Nucleus accumbens (tissue), 56 donors: ENCODE measurements at regions not wholly inside any gene's neighbourhood (a gene's known extent, or its start where the extent isn't known, plus 50 kb on each side); places are given as distances from the start of the nearest gene placed in this dataset.
"Not testable (repeated sequence)": the region's sequence is repeated elsewhere in the genome, so short reads cannot be mapped to it uniquely, and the experiment has no call there.

ENCODE experiments used
- DNase-seq, 56 donors: peaks; one replicate each; lab custom pipeline; 2025; lab: John Stamatoyannopoulos, UW

DNA sequence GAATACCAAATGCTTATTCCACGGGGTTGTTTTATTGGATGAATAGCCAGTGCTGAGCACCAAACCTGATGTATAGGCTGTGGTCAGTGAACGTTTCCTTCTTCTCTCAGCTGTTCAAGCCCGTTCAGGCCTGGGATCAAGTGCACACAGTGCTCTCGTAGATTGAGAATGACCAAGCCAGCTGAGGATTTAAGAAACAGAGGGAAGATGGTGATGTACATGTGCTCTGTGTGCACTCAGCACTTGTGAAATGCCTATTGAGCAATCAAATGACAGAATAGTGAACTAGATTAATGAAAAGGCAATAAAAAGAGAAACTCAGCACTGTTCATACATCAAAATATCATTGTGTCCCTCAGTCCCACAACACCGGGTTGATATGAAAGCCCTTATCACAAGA lies 302.5 kb downstream of the BMPER start:
- DNase-seq: no peak

DNA sequence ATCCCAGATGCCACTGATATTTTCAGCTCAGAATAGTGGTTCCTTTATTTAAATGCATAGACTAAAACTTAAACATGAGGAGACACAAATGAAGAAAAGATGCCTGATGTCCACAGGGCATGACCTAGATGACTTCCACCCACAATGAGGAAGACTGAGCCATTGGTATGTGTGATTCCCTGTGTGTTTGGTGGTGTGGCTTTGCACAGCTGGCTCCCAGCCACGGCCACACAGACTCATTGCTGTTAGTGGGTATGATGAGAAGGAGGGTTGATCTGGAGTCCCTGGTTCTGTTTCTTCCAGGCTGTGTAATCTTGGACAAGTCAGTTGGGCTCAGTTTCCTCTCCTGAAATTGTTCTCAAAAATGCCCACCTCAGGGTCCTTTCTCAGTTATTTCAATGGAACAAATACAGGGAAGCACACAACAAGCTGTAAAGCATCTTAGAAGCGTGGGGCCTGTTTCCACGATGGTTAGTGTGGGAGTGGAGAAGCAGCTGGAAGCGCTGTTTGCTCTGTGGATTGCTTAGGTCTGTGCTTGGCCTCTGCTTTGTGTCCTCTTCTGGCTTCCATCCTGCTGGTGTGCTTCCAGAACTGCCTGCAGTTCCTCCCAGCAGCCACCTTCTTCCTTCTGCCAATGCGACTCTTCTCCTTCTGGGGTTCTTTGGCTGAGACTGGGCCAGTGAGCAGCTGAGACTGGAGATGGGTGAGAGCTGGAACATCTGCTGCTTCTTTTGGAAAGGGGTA lies 303.7 kb downstream of the BMPER start:
- no peak for DNase-seq

DNA sequence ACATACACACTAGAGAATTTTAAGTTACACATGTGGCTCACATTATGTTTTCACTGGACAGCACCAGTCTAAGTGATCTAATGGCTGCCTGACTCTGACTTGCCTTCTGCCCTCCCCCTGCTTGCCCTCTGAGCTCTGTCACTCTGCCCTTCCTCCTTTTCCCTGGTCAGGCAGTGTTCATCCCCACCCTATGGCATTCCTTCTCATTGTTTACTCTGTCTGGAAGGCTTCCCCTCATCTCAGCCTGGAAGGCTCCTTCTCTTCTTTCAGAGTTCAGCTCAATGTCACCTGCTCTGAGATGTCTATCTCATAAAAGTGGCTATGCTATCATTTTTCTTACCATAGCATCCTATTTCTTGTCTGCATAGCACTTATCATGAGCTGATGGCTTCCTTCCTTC lies 305.7 kb downstream of the BMPER start:
- no peak for DNase-seq

DNA sequence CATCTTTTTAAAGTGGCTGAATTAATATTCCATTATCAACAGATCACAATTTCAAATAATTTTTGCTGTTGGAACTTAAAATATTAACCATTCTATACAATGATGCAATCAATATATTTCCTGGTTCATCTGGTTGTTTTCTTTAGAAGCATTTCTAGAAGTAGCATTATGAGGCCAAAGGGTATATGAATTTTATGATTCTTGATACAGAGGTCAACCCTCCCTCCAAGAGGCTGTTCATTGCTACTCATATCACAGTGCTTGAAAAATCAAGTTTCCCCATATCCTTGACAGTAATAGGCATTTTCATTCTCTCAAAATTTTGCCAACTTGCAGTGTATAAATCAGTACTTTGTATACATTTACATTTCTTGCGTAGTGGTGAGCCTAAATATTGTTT lies 312.6 kb downstream of the BMPER start:
- no peak for DNase-seq

DNA sequence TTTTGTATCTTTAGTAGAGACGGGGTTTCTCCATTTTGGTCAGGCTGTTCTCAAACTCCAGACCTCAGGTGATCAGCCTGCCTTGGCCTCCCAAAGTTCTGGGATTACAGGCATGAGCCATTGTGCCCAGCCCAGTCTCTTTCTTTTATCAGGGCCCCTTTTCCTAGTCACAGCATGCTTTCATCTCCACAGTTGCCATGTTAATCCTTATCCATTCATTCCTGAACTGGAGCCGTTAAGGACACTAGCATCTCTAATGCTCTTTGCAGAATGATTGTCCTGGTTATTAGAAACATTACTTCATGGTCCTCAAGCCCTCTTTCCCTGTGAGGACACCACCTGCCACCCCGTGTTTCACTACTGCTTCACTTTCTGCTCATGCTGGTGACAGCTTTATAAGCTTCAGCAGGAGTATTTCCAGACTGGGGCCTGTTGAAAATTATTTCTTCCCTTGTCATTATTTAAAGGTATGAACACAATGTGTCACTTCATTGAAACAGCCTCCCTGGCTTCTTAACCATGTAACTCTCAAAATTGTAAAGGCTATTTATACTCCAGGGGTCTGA lies 313.9 kb downstream of the BMPER start:
- no peak for DNase-seq

DNA sequence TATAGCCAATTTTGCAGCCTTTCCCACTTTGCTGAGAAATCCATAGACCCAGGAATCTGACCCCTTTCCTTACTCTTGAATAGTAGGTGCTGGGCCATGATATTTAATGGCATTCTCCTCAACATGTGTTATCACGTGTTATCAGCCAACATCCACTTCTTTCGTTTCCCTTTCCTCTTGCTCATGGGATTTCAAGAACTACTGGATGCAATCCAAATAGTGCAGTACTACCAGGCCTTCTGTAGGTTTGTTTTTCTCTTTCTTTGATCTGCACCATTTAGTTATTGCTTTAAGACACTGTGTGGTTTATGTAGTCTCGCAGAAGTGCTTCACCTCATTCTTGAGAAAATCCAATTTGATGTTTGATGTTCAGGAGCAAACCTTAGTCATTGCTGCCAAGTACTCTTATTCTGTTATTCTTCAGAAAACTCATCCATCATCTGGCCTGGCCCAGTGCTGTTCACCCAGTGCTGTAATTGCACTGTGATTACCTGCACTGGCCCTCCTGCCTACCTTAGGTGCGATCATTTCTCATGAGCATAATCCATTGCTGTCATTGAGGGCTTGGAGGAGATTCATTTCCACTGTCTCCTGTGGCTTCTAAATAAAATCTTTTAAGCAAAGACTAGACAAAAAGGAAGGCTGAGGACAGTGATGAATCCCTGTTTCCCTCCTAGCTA lies 315.3 kb downstream of the BMPER start:
- DNase-seq: no peak

DNA sequence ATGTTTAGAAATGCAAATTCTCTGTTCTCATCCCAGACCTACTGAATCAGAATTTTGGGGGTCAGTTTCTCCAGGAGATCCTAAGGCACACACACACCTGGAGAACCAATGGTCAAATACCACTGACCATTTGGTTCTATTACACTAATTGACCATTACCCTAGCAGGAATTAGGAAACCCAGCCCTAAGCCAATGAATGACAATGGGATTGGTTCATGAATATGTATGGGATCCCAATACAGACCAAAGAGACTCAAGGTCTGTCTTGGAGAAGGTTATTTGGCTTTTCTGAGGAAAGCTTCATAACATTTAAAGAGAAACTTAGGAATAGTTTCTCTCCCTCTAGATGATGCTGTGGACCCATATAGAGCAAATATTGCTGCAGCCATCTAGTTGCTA lies 317.0 kb downstream of the BMPER start:
- no peak for DNase-seq

DNA sequence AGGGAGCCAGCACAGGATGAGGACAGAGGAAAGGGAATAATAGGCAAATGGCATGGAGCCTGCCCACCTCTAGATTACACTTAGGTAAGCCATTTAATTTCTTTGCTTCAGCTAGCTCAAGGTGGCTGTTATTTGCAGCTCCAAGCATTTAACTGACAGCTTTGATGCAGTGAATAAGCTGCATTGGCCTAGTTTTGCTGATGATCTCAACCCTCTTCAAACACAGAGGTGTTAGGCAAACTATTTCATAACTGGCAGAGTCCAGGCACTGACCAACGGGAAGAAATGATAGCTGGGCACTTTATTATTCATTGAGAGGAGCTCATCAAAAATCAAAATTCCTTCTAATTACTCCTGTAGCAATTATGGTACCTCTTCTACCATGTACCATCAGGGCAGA lies 317.4 kb downstream of the BMPER start:
- DNase-seq: no peak

DNA sequence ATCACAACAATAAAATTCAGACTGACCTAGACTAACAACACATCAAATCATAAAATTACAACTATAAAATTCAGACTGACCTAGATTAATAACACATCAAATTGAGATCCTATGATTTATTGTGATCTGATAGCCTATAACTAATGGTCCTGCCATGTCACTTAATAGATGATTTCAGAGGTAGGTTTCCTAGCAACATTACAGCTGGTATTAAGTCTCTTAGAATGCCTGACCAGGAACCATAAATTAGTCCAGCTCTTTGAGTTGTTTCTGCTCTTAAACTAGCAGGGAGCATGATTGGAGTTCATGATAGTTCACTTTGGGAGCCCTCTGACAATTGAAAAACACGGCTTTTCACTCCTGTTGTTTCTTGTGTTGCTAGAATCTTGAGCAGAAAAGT lies 318.9 kb downstream of the BMPER start:
- DNase-seq: no peak

DNA sequence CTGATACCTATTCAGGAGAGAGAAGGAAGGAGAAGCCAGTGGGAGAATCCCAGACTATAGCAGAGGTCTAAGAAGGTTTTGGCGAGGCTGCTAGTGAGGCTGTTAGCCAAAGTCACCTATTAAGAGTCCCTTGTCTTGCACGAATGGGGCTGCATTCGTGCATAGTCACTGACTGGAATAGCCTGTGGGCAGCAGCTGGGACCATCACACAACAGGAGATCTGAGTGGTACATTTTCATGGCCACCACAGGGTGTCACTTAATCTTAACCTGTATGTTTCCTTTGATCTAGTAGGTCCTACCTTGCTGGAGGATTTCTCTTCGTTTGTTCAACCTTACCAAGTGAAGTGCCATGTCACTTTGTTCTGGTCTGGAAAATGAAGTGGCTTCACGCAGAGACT lies 319.9 kb downstream of the BMPER start:
- DNase-seq: no peak

DNA sequence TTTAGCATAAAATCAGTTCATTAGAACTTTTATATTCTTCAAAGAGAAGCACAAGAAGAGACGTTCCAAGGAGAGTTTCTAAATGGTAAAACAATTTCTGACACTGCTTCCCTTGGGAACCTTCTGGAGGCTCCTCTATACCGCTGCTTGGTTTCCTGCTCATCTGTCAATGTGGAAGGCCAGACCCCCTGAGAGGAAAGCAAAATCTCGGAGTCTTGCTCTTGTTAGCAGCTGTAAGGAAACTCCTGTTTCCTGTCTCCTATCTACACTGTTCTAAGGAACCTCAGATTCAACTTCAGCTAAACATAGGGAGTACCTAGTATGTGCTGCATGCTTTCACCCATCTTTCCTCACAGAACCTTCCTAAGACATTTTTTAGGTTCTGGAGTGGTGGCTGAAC lies 322.2 kb downstream of the BMPER start:
- DNase-seq: no peak

DNA sequence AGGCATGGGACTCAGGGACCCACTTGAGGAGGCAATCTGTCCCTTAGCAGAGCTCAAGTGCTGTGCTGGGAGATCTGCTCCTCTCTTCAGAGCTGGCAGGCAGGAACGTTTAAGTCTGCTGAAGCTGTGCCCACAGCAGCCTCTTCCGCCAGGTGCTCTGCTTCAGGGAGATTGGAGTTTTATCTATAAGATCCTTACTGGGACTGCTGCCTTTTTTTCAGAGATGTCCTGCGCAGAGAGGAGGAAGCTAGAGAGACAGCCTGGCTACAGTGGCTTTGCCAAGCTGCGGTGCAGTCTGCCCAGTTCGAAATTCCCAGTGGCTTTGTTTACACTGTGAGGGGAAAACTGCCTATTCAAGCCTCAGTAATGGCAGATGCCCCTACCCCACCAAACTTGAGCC lies 329.8 kb downstream of the BMPER start:
- DNase-seq: not testable (repeated sequence)

DNA sequence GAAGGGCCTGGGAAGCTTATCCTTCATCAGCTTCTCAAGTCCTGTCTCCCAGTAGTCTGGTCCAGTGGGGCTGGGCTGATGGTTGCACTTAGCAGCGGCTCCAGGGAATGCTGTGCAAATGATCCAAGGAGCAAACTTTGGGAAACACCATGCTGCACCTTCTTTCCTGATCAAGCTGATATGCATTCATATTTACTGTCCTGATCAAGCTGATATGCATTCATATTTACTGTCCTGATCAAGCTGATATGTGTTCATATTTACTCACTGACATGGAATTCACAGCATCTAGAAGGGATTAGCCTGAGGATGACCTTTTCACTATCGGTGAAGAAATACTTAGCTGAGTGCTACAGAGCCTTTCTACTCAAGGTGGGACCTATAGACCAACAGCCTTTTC lies 330.7 kb downstream of the BMPER start:
- DNase-seq: no peak

DNA sequence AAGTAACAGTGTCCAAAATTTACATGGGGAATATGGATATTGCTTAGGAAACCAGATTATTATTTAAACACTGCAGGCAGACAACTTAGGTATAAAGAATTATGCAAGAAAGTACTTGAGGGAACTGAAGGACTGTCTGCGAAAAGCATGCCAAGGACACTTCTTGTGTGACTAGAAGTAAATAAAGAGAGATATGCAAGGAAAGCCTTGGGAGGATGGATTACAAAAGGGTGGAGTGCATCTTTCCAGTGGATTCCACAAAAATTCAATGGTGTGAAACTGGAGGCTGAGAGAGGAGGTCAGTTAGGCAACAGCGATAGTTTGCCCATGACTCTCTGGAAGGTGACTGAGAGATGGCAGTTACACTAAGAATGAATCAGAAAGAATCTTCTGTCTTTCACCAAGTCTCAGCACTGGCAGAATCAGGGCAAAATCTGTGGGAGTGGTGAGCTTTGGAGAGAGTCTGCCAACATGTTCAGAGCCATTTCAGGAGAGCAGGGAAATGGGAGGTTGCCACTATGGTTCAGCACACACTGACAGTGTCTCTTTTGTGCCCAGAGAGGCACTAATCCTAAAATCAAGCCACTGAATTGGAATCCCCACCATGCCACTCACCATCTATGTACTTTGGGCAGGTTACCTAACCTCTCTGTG lies 331.6 kb downstream of the BMPER start:
- no peak for DNase-seq

DNA sequence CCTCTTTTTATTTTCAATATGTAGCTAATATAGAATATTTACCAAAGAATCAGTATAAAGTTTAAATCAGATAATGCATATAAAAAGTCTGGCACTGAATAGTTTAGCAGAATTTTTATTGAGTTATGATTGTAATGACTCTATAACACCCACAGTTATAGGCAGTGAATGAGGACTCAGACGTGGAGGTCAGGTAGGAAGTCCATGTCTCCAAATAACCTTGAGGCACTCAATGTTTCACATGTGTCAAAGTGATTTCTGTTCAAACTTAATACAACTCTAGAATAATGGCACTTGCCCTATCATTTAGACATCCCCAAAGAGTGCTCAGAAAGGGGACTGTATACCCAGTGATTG lies 332.1 kb downstream of the BMPER start:
- no peak for DNase-seq

DNA sequence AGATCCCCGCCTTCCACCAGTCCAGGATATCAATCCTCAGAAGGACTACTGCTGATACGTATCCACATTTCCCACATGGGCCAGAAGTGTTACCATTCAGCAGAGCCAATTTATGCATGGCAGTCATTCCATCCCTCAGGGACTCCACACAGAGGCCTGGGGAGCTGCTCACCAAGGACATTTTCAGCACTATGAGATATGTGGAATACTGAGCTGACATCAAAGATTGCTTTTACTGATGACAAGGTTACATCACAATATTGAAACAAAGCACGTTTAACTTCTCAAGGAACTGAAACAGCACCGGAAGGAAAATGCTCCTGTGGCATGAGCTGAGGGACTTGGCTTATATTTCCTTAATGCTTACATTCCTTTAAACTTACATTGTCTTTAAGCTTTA lies 335.1 kb downstream of the BMPER start:
- no peak for DNase-seq

DNA sequence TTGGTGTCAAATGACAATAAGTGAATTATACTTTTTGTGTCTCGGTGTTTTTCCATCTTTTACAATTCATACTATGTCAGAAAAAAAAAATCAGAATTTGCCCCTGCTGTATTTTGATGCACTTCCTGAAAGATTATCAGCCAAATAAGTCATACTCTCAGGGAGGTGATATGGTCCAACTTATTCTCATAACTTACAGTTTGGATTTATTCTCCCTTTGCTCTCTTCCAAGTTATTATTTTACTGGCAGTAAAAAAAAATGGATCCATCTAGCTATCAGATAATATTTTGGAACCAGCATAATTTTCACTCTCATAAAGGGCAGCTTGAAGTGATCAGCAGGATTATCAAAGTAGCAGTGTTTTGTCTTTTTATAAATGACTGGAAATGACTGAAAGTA lies 337.1 kb downstream of the BMPER start:
- DNase-seq: no peak

DNA sequence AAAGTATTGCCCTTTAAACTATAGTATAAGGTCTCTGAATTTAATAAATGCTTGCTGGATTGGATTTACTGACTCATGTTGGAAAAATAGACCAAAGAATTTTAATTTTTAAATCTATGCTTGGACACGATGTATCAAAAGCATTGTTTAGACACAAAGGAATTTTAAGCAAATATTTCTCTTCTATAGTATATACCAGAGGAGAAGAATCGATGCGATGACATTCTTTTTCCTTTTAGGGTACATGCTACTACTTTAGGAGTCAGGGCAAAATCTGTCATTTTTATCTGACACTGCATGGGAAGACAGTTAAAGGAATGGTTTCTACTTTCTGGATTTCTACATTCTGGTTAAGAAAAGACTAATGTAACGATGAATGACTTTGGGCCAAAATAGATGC lies 339.9 kb downstream of the BMPER start:
- no peak for DNase-seq

DNA sequence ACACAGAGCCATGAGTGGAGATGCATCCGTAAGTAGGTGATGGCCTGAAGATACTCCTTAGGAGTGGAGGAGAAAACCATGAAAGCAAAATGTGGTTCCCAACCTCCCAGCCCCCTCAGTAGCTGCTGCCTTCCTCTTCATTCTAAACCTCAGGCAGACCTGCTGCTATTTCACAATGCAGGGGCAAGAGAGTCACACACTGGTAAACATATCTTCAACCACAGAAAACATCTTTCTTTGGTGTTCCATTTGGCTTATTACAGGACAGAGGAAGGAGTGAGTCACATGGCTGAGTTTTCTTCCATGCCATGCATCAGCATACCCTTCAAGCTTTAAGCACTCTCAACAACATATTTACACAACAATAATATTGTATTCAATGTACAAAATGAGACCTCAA lies 342.1 kb downstream of the BMPER start:
- no peak for DNase-seq

DNA sequence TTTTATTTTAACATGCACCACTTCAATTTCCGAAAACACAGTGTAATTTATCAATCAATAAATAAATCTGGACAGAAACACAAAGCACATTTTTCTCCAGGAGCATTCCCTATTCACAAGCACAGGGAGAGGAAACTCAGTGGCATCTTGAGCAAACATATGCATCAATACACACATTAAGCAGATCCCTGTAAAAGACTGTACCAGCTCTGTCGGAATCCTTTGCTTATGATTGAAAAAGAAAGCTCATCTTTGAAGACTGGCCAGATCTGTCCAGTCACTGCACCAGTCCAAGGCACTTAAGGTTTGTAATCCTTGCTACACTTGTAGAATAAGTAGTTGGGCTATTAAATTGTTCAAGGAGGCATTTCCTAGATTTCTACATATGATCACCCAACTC lies 343.9 kb downstream of the BMPER start:
- no peak for DNase-seq

DNA sequence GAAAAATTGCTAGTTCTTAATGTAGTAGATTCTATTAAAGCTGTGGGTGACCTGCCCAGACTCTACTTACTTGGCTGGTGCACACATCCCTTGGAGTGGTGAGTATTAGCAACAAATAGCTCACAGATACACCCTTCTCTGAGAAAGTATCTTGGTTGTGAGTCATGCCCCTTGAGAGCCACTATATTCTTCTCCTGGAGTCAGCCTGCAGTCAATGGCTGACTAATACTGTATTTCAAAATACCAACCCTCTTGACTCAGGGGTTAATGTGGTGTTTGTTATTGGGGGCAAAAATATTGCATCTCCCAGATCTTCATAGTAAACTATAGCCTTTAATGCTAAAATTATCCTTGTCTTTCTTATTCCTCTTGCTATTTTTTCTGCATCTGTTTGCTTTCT lies 354.9 kb downstream of the BMPER start:
- no peak for DNase-seq

DNA sequence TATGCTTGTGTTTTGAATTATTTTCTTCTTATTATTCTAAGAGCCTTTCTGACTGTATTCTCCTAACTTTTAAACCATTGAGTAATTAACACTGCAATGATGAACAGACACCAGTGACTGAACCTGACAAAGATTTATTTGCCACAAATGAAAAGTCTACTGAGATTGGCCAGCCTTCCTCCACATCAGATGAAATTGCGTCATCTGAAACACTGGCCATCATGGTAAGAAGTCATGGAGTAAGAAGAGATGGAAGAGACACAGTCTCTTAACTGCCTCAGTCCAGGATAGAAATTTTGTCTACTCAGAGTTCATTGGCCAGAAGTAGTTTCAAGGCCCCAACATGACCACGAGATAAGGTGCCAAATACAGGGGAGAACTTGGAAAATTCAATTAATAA lies 357.8 kb downstream of the BMPER start:
- no peak for DNase-seq
